DMS153 (cell line): ENCODE measurements at regions not wholly inside any gene's neighbourhood (a gene's known extent, or its start where the extent isn't known, plus 50 kb on each side); places are given as distances from the start of the nearest gene placed in this dataset.
"Not testable (repeated sequence)": the region's sequence is repeated elsewhere in the genome, so short reads cannot be mapped to it uniquely, and the experiment has no call there.

ENCODE experiments used
- DNase-seq: peaks from one replicate; lab custom pipeline; 2025; lab: John Stamatoyannopoulos, UW

- DNase-seq: no peak
Measured at GRCh38 chr3:5476403-5476802, 288.9 kb downstream of the EDEM1 start.

GRCh38 chr3:5479229-5479799, 291.8 kb downstream of the EDEM1 start:
- DNase-seq: no peak

GRCh38 chr3:5480190-5480589, 292.7 kb downstream of the EDEM1 start:
- no peak for DNase-seq

GRCh38 chr3:5485427-5485826, 297.9 kb downstream of the EDEM1 start:
- DNase-seq: no peak

GRCh38 chr3:5488771-5489170, 301.3 kb downstream of the EDEM1 start:
- DNase-seq: no peak

- DNase-seq: no peak
Measured at GRCh38 chr3:5489536-5489935, 302.0 kb downstream of the EDEM1 start.

- DNase-seq: no peak
Measured at GRCh38 chr3:5494905-5495519, 307.5 kb downstream of the EDEM1 start.

- no peak for DNase-seq
Measured at GRCh38 chr3:5497497-5497896, 310.0 kb downstream of the EDEM1 start.

GRCh38 chr3:5498981-5499380, 311.5 kb downstream of the EDEM1 start:
- DNase-seq: no peak

GRCh38 chr3:5499404-5499803, 311.9 kb downstream of the EDEM1 start:
- DNase-seq: no peak

GRCh38 chr3:5503136-5503535, 315.6 kb downstream of the EDEM1 start:
- no peak for DNase-seq

- no peak for DNase-seq
Measured at GRCh38 chr3:5504135-5504534, 316.6 kb downstream of the EDEM1 start.

GRCh38 chr3:5505163-5505562, 317.7 kb downstream of the EDEM1 start:
- no peak for DNase-seq

GRCh38 chr3:5505997-5506396, 318.5 kb downstream of the EDEM1 start:
- DNase-seq: no peak

GRCh38 chr3:5508860-5509259, 321.4 kb downstream of the EDEM1 start:
- not testable (repeated sequence) for DNase-seq

GRCh38 chr3:5510300-5510699, 322.8 kb downstream of the EDEM1 start:
- no peak for DNase-seq

- no peak for DNase-seq
Measured at GRCh38 chr3:5517921-5518320, 330.4 kb downstream of the EDEM1 start.

GRCh38 chr3:5520237-5520636, 332.7 kb downstream of the EDEM1 start:
- no peak for DNase-seq

GRCh38 chr3:5523125-5523524, 335.6 kb downstream of the EDEM1 start:
- DNase-seq: no peak

GRCh38 chr3:5531039-5531438, 343.5 kb downstream of the EDEM1 start:
- no peak for DNase-seq

GRCh38 chr3:5531741-5532290, 344.3 kb downstream of the EDEM1 start:
- no peak for DNase-seq

GRCh38 chr3:5540532-5540931, 353.0 kb downstream of the EDEM1 start:
- no peak for DNase-seq

GRCh38 chr3:5542472-5542871, 355.0 kb downstream of the EDEM1 start:
- no peak for DNase-seq

GRCh38 chr3:5543047-5543446, 355.5 kb downstream of the EDEM1 start:
- no peak for DNase-seq
